ENCODE measurements at regions not wholly inside any gene's neighbourhood (a gene's known extent, or its start where the extent isn't known, plus 50 kb on each side); places are given as distances from the start of the nearest gene placed in this dataset.

DNA sequence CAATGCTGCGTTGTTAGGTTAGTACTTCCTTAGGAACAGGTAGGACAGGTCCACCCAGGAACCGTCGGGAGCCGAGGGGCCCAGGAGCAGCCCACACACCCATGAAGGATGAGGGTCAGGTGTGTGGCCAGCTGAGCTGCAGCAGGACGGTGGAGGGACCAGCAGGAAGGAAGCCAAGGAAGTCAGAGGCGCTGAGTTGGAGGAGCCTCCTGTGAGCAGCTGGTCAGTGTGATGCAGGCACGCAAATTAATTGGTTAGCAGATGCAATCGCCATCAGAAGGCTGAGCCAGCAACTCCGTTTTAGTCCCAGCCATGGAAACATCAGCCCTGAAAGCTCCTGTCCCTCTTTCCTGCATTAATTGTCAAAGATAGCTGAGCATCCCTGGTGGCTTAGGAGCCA lies 114.9 kb upstream of the SOX1 start:
- no TSS peak for BruUV-seq (replicated peaks)
- CTCF ChIA-PET: no interaction called here
- WGBS (ENCODE audit: insufficient coverage, insufficient replicate concordance, low lambda C conversion rate, missing lambda C conversion rate): 22% methylated on average over 9 of the region's 9 CpGs
- Histone ChIP-seq H4K20me1 (ENCODE audit: control insufficient read depth, insufficient read depth) (no peaks in the 10 kb centered on the region), H2AFZ (ENCODE audit: control insufficient read depth, low read depth, low read length) (no peak overlapping the region), H3K79me2 (ENCODE audit: control insufficient read depth, insufficient read depth, low read length) (no peaks in the 10 kb centered on the region), H3K9ac (ENCODE audit: control insufficient read depth, insufficient read depth, low read length) (no peak overlapping the region), H3K9me3 (replicated peaks; ENCODE audit: control insufficient read depth, insufficient read depth, low read length) (no peaks in the 10 kb centered on the region; the same call in 2 of the 3 replicates), H3K4me2 (ENCODE audit: control insufficient read depth, insufficient read depth) (no peak overlapping the region), H3K4me1 (ENCODE audit: control insufficient read depth, insufficient read depth, low read length) (no peaks in the 10 kb centered on the region), H3K36me3 (ENCODE audit: control insufficient read depth in 2 of 2, insufficient read depth in 2 of 2, low read length in 1 of 2) (no peaks in the 10 kb centered on the region), H3K27me3 (replicated peaks in 1 of 2; ENCODE audit: control insufficient read depth in 2 of 2, insufficient read depth in 2 of 2, low read length in 1 of 2) (no peaks in the 10 kb centered on the region), H3K4me3 (no peak overlapping the region), H3K27ac (ENCODE audit: control insufficient read depth, insufficient read depth) (no peak overlapping the region)
- FAIRE-seq (no peak), DNase-seq (ENCODE audit: low read depth, low spot score) (no peak), ATAC-seq (no peak)
- intact Hi-C loops (cut with micrococcal nuclease; ENCODE audit: unreplicated experiment) (no loop called here), in situ Hi-C loops (cut with MboI) (no loop called here)
- RAD21 ChIA-PET (ENCODE audit: unreplicated experiment): no interaction called here
- SMC1A ChIA-PET (ENCODE audit: uncharacterized antibody, unreplicated experiment): no interaction called here
- no peak for TF ChIP-seq CHD4 (IDR thresholded peaks at IDR 0.05)
- POLR2A ChIA-PET: no interaction called here

DNA sequence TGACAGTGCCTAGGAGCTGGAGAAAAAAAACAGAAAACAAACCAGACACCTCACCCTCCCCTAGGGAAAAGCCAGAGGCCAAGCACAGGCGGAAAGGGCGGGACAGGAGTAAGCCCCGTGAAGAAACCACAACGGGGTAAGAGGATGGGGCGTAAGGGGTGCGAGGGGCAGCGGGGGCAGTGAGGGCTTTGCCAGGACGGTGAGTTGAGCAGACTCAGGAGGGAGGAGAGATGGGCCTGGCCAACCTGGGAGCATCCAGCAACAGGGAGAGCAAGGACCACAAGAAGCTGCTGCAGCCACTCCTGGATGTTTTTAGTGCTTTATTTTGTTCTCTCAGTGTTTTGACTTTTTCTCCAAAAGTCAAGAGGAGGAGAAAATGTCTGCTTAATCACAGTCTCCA lies 114.1 kb upstream of the SOX1 start:
- no peak overlapping the region for H3K9ac ChIP-seq (ENCODE audit: control insufficient read depth, insufficient read depth, low read length)
- in situ Hi-C loops (cut with MboI): no loop called here
- H3K79me2 ChIP-seq (ENCODE audit: control insufficient read depth, insufficient read depth, low read length): no peaks in the 10 kb centered on the region
- H3K4me1 ChIP-seq (ENCODE audit: control insufficient read depth, insufficient read depth, low read length): no peaks in the 10 kb centered on the region
- ChIA-PET SMC1A (ENCODE audit: uncharacterized antibody, unreplicated experiment) (no interaction called here), RAD21 (ENCODE audit: unreplicated experiment) (no interaction called here), CTCF (no interaction called here), POLR2A (no interaction called here)
- intact Hi-C loops (cut with micrococcal nuclease; ENCODE audit: unreplicated experiment): no loop called here
- H3K4me3 ChIP-seq: no peak overlapping the region
- BruUV-seq (replicated peaks): no TSS peak
- H3K27me3 ChIP-seq (replicated peaks in 1 of 2; ENCODE audit: control insufficient read depth in 2 of 2, insufficient read depth in 2 of 2, low read length in 1 of 2): no peaks in the 10 kb centered on the region
- 23% methylated on average over 3 of the region's 8 CpGs for WGBS (ENCODE audit: insufficient coverage, insufficient replicate concordance, low lambda C conversion rate, missing lambda C conversion rate)
- DNase-seq (ENCODE audit: low read depth, low spot score): no peak
- no peak overlapping the region for H3K4me2 ChIP-seq (ENCODE audit: control insufficient read depth, insufficient read depth)
- TF ChIP-seq, protein P1, sequence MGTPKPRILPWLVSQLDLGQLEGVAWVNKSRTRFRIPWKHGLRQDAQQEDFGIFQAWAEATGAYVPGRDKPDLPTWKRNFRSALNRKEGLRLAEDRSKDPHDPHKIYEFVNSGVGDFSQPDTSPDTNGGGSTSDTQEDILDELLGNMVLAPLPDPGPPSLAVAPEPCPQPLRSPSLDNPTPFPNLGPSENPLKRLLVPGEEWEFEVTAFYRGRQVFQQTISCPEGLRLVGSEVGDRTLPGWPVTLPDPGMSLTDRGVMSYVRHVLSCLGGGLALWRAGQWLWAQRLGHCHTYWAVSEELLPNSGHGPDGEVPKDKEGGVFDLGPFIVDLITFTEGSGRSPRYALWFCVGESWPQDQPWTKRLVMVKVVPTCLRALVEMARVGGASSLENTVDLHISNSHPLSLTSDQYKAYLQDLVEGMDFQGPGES (IDR thresholded peaks at IDR 0.05): no peak
- TF ChIP-seq SIX5 (IDR thresholded peaks at IDR 0.05; ENCODE audit: low read depth, low read length, severe bottlenecking) (no peak), RELA (IDR thresholded peaks at IDR 0.05; ENCODE audit: borderline replicate concordance, partially characterized antibody) (no peak)
- TF ChIP-seq, protein P2, sequence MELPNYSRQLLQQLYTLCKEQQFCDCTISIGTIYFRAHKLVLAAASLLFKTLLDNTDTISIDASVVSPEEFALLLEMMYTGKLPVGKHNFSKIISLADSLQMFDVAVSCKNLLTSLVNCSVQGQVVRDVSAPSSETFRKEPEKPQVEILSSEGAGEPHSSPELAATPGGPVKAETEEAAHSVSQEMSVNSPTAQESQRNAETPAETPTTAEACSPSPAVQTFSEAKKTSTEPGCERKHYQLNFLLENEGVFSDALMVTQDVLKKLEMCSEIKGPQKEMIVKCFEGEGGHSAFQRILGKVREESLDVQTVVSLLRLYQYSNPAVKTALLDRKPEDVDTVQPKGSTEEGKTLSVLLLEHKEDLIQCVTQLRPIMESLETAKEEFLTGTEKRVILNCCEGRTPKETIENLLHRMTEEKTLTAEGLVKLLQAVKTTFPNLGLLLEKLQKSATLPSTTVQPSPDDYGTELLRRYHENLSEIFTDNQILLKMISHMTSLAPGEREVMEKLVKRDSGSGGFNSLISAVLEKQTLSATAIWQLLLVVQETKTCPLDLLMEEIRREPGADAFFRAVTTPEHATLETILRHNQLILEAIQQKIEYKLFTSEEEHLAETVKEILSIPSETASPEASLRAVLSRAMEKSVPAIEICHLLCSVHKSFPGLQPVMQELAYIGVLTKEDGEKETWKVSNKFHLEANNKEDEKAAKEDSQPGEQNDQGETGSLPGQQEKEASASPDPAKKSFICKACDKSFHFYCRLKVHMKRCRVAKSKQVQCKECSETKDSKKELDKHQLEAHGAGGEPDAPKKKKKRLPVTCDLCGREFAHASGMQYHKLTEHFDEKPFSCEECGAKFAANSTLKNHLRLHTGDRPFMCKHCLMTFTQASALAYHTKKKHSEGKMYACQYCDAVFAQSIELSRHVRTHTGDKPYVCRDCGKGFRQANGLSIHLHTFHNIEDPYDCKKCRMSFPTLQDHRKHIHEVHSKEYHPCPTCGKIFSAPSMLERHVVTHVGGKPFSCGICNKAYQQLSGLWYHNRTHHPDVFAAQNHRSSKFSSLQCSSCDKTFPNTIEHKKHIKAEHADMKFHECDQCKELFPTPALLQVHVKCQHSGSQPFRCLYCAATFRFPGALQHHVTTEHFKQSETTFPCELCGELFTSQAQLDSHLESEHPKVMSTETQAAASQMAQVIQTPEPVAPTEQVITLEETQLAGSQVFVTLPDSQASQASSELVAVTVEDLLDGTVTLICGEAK (IDR thresholded peaks at IDR 0.05; ENCODE audit: borderline replicate concordance): no peak
- TF ChIP-seq, protein P3, sequence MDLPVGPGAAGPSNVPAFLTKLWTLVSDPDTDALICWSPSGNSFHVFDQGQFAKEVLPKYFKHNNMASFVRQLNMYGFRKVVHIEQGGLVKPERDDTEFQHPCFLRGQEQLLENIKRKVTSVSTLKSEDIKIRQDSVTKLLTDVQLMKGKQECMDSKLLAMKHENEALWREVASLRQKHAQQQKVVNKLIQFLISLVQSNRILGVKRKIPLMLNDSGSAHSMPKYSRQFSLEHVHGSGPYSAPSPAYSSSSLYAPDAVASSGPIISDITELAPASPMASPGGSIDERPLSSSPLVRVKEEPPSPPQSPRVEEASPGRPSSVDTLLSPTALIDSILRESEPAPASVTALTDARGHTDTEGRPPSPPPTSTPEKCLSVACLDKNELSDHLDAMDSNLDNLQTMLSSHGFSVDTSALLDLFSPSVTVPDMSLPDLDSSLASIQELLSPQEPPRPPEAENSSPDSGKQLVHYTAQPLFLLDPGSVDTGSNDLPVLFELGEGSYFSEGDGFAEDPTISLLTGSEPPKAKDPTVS (IDR thresholded peaks at IDR 0.05; ENCODE audit: low read depth, low read length): no peak
- no peak overlapping the region for H2AFZ ChIP-seq (ENCODE audit: control insufficient read depth, low read depth, low read length)
- H4K20me1 ChIP-seq (ENCODE audit: control insufficient read depth, insufficient read depth): no peaks in the 10 kb centered on the region
- no peak for FAIRE-seq
- H3K9me3 ChIP-seq (replicated peaks; ENCODE audit: control insufficient read depth, insufficient read depth, low read length): no peaks in the 10 kb centered on the region; the same call in 2 of the 3 replicates
- no peak for ATAC-seq
- H3K36me3 ChIP-seq (ENCODE audit: control insufficient read depth in 2 of 2, insufficient read depth in 2 of 2, low read length in 1 of 2): no peaks in the 10 kb centered on the region
- H3K27ac ChIP-seq (ENCODE audit: control insufficient read depth, insufficient read depth): no peak overlapping the region

All from GM12878 (cell line).